AG04450 (cell line): ENCODE measurements at regions not wholly inside any gene's neighbourhood (a gene's known extent, or its start where the extent isn't known, plus 50 kb on each side); places are given as distances from the start of the nearest gene placed in this dataset.

Experiments used
- CTCF ChIA-PET: fragments of 300-600, 350-600 bp; formaldehyde crosslinking; extraction: SDS; loops from one replicate; lab custom pipeline; 2022; ENCODE audit warnings: antibody characterized with exemption, inconsistent platforms; lab: Charles Lee
- POLR2A ChIA-PET: fragments of 350-600 bp; formaldehyde crosslinking; extraction: SDS; loops from one replicate; lab custom pipeline; 2021; ENCODE audit warnings: antibody characterized with exemption, inconsistent platforms; lab: Yijun Ruan, JAX
- DNase-seq: peaks from one replicate; pipeline ENCODE4 v3.0.0-alpha.2; 2011; ENCODE audit warnings: low read depth, low spot score
- H3K27ac ChIP-seq: one replicate; pipeline ENCODE4 v1.5.1; 2012; ENCODE audit warnings: low read depth, low read length, control low read depth
- H3K27me3 ChIP-seq: one replicate; pipeline ENCODE4 v1.6.0; 2012; ENCODE audit warnings: low read length; ENCODE audit not compliant: control insufficient read depth, insufficient read depth
- H3K4me3 ChIP-seq: 2 replicates; pipeline ENCODE4 v1.5.1; 2011; ENCODE audit warnings: mild to moderate bottlenecking, low read depth, low read length, control low read depth
- H3K9me3 ChIP-seq: 2 replicates; pipeline ENCODE4 v1.5.1; 2012; ENCODE audit warnings: low read length; ENCODE audit not compliant: control insufficient read depth, insufficient read depth
- TF ChIP-seq, protein P1 (sequence below): IDR thresholded peaks from 2 replicates; pipeline ENCODE4 v1.5.1; 2011; ENCODE audit warnings: low read depth, low read length, control low read depth, inconsistent platforms

DNA sequence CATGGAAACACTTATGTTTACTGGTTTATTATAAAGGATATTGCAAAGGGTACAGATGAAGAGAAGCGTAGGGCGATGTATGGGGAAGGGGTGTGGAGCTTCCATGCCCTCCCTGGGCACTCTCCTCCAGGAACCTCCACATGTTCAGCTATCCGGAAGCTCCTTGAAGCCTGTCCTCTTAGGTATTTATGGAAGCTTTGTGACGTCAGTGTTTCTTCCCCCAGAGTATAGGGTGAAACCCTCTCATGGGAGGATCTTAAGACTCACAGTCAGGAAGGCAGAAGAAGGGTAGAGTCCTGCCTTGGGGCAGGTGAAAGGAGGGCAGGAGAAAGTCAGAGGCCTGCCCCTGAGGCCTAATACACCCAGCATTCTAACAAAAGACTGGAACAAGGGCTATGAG lies 61.3 kb upstream of the CREB1 start:
- DNase-seq, result no peak
- Histone ChIP-seq H3K4me3 (no peak overlapping the region), H3K27ac (no peak overlapping the region), H3K27me3 (no peaks in the 10 kb centered on the region), H3K9me3 (no peaks in the 10 kb centered on the region)
- CTCF ChIA-PET, result interaction anchor here (1.6 kb wide), 1 partner anchor 486 kb away, joined by 9 read pairs; no protein-coding TSS in a partner anchor
- TF ChIP-seq, protein P1, sequence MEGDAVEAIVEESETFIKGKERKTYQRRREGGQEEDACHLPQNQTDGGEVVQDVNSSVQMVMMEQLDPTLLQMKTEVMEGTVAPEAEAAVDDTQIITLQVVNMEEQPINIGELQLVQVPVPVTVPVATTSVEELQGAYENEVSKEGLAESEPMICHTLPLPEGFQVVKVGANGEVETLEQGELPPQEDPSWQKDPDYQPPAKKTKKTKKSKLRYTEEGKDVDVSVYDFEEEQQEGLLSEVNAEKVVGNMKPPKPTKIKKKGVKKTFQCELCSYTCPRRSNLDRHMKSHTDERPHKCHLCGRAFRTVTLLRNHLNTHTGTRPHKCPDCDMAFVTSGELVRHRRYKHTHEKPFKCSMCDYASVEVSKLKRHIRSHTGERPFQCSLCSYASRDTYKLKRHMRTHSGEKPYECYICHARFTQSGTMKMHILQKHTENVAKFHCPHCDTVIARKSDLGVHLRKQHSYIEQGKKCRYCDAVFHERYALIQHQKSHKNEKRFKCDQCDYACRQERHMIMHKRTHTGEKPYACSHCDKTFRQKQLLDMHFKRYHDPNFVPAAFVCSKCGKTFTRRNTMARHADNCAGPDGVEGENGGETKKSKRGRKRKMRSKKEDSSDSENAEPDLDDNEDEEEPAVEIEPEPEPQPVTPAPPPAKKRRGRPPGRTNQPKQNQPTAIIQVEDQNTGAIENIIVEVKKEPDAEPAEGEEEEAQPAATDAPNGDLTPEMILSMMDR, result no peak
- POLR2A ChIA-PET, result interaction anchor here (1.2 kb wide), 1 partner anchor 134 kb away, joined by 4 read pairs; no protein-coding TSS in a partner anchor

DNA sequence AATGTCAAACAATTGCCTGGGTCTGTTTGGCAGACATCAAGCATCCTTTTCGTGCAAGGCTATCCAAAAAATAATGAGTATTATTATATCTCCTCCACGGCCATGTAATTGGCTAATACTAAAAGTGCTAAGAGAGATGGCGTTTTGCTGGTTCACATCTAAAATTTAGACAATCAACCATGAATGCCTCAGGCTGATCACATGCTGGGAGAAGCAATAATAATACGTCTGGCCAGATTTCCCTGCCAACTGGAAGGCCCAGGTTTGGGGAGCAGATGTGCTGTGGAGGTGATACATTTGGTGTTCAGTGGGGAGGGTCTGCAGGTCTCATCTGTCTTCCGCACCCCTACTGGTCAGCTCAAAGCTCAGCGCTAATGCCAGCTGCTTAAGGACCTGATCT lies 60.3 kb upstream of the CREB1 start:
- TF ChIP-seq, protein P1, result no peak
- no peak overlapping the region for H3K27ac ChIP-seq
- CTCF ChIA-PET, result interaction anchor here (1.1 to 1.6 kb wide), 2 partner anchors 368 to 487 kb away, joined by 3 to 9 read pairs; no protein-coding TSS in a partner anchor
- POLR2A ChIA-PET, result interaction anchor here (1.2 kb wide), 1 partner anchor 135 kb away, joined by 4 read pairs; no protein-coding TSS in a partner anchor
- no peaks in the 10 kb centered on the region for H3K9me3 ChIP-seq
- no peak overlapping the region for H3K4me3 ChIP-seq
- no peak for DNase-seq
- H3K27me3 ChIP-seq, result no peaks in the 10 kb centered on the region

DNA sequence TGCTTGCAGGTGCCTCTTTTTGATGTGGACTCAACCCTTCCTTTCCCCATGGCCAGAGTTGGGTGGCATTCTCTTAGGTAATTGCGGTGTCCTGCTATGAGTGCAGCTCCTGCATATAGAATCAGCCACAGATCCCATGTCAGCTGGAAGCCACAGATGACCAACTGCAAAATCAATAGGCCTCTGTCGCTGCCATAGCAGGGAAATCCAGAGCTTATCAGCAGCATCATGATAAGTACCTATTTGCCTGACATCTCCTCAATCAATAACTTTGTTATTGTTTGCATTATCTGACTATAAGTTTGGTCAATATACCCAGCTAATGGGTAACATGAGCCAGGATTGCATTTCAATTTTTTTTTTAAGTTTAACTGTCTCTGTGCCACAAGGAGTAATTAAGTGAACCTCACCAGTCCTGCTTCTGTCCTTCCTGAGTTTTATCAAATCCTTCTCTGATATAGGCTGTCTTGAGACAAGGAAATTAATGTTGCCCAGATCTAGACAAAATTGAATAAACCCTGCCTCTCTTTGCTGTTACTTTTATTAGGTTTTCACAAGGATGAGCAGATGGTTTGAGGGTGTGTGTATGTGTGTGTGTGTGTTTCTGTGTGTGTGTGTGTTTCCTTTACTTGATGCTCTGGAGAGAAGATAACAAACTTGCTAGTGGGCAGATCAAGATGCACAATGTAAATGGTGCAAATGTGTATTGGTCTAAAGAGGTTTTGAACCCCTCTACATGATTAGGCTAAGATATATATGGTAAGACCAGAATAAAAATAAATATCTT lies 59.6 kb upstream of the CREB1 start:
- DNase-seq, result no peak
- POLR2A ChIA-PET, result interaction anchor here (0.7 to 1.5 kb wide), 2 partner anchors 304 to 432 kb away, joined by 3 to 7 read pairs; partner anchors contain the start of gene KLF7
- H3K9me3 ChIP-seq, result no peaks in the 10 kb centered on the region
- TF ChIP-seq, protein P1, result no peak
- CTCF ChIA-PET, result interaction anchor here (1.1 to 1.6 kb wide), 2 partner anchors 369 to 488 kb away, joined by 3 to 9 read pairs; no protein-coding TSS in a partner anchor
- H3K27me3 ChIP-seq, result no peaks in the 10 kb centered on the region
- H3K4me3 ChIP-seq, result no peak overlapping the region
- no peak overlapping the region for H3K27ac ChIP-seq

DNA sequence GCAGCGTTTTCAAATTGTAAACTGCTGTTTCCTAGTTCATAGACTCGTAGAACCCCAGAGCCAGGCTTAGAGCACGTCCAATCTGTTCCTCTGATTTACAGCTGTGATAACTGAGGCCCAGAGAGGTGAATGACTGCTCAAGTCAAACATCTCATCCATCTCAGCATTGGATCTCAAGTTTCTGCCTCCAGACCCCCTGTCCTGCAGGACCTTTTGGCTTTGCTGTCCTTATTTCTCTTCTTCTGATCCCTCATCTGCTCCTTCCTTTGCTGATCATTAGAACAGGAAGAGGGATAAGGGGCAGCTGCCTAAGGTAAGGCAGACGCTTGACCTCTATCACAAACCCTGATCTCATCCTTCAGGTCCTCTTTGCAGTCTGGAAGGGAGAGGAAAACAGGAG lies 58.5 kb upstream of the CREB1 start:
- DNase-seq, result no peak
- no peak overlapping the region for H3K4me3 ChIP-seq
- no peaks in the 10 kb centered on the region for H3K9me3 ChIP-seq
- no peak overlapping the region for H3K27ac ChIP-seq
- TF ChIP-seq, protein P1, result no peak
- ChIA-PET CTCF (interaction anchor here (3.8 to 3.9 kb wide), 2 partner anchors 489 to 670 kb away, joined by 38 to 121 read pairs; no protein-coding TSS in a partner anchor), POLR2A (interaction anchor here (0.7 to 2.0 kb wide), 3 partner anchors 305 to 433 kb away, joined by 3 to 13 read pairs (median 7); partner anchors contain the start of gene KLF7)
- H3K27me3 ChIP-seq, result no peaks in the 10 kb centered on the region
